GM12891 (cell line): ENCODE measurements at regions not wholly inside any gene's neighbourhood (a gene's known extent, or its start where the extent isn't known, plus 50 kb on each side); places are given as distances from the start of the nearest gene placed in this dataset.

ENCODE experiments used
- POLR2A ChIP-seq: IDR thresholded peaks from 2 replicates; pipeline ENCODE4 v1.6.1; 2011; ENCODE audit warnings: low read depth, low read length, control low read depth
- POLR2AphosphoS5 ChIP-seq: IDR thresholded peaks from 2 replicates; pipeline ENCODE4 v1.6.1; 2011; ENCODE audit warnings: low read depth, low read length, control low read depth
- POU2F2 ChIP-seq: IDR thresholded peaks from 2 replicates; pipeline ENCODE4 v1.6.1; 2011; ENCODE audit warnings: low read depth, mild to moderate bottlenecking, control low read depth, low read length, moderate library complexity
- TAF1 ChIP-seq: IDR thresholded peaks from 2 replicates; pipeline ENCODE4 v1.6.1; 2011; ENCODE audit warnings: low read depth, low read length, control low read depth

DNA sequence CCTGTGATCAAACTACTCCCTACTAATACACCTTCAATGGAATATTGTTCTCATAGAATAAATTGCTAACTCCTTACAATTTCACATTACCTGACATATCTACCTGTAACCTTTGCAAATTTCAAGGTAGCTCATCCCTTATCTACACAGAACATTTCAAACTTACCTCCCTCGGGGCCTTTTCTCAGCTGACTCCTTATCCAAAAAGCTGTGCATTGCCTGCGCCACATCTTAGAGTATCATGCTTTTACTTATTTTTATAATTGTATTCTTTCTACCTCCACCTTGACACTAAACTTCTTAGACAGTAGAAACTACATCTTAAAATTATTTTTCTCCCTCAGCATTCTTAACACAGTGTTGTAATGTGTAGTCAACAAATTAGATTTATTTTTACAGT is 198.5 kb downstream of the FBXO8 start:
- no peak for TF ChIP-seq POLR2A
- TF ChIP-seq TAF1 = no peak
- TF ChIP-seq POU2F2 = no peak
- no peak for TF ChIP-seq POLR2AphosphoS5
